RWPE2 (cell line): ENCODE measurements at regions not wholly inside any gene's neighbourhood (a gene's known extent, or its start where the extent isn't known, plus 50 kb on each side); places are given as distances from the start of the nearest gene placed in this dataset.

Source experiments
- ATAC-seq: fragments of 200-7000 bp; cut with Tn5 transposase; 3 replicates; pipeline ENCODE4 v1.9.1; 2021; ENCODE audit warnings: low read depth
- DNase-seq: peaks from one replicate; pipeline ENCODE4 v3.0.0-alpha.2; 2020; ENCODE audit warnings: low spot score
- H3K27ac ChIP-seq: fragments of 450-650 bp; 2 replicates; pipeline ENCODE4 v1.5.1; 2017; ENCODE audit warnings: mild to moderate bottlenecking; ENCODE audit not compliant: poor library complexity, severe bottlenecking
- H3K27me3 ChIP-seq: fragments of 250-450 bp; sonication (Bioruptor Pico); 2 replicates; pipeline ENCODE4 v1.5.1; 2021; ENCODE audit warnings: mild to moderate bottlenecking, moderate library complexity; ENCODE audit not compliant: insufficient read depth, poor library complexity, severe bottlenecking
- H3K36me3 ChIP-seq: fragments of 250-450 bp; sonication (Bioruptor Pico); 2 replicates; pipeline ENCODE4 v1.5.1; 2020; ENCODE audit warnings: low read depth, mild to moderate bottlenecking, moderate library complexity
- H3K4me1 ChIP-seq: fragments of 250-450 bp; sonication (Bioruptor Pico); 2 replicates; pipeline ENCODE4 v1.5.1; 2021; ENCODE audit warnings: mild to moderate bottlenecking, moderate library complexity; ENCODE audit not compliant: insufficient read depth, poor library complexity, severe bottlenecking
- H3K4me3 ChIP-seq: fragments of 250-450 bp; sonication (Bioruptor Pico); 2 replicates; pipeline ENCODE4 v1.5.1; 2021; ENCODE audit warnings: mild to moderate bottlenecking, moderate library complexity; ENCODE audit not compliant: severe bottlenecking
- H3K9me3 ChIP-seq: fragments of 250-450 bp; sonication (Bioruptor Pico); 2 replicates; pipeline ENCODE4 v1.5.1; 2021; ENCODE audit warnings: mild to moderate bottlenecking, moderate library complexity; ENCODE audit not compliant: severe bottlenecking
- TF ChIP-seq, protein P1 (sequence below): fragments of 450-650 bp; IDR thresholded peaks from one replicate; pipeline ENCODE4 v1.5.1; 2017; ENCODE audit warnings: mild to moderate bottlenecking, moderate library complexity; ENCODE audit not compliant: poor library complexity, severe bottlenecking

DNA sequence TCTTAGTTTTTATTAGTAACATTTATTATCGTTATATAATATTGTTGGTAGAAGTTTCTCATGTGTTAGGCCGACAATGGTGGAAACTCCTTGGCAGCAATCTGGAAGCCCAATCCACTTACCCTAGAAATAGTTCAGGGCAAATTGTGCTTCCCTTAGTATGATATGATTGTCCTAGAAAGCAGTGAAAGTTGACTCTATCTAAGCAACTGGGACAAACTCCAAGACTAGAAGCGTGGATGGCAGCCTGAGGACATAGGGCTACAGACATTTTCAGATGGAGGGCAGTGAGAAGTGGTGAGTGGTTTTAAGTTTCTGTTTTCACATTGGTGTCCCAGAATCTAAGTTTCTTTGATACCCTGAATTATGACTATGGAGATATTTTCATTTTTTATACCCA, 63.3 kb upstream of the TRPC3 start:
- no peak for DNase-seq
- no peaks in the 10 kb centered on the region for H3K4me1 ChIP-seq
- no peak for ATAC-seq
- H3K27me3 ChIP-seq: no peaks in the 10 kb centered on the region
- H3K4me3 ChIP-seq: no peak overlapping the region
- TF ChIP-seq, protein P1, sequence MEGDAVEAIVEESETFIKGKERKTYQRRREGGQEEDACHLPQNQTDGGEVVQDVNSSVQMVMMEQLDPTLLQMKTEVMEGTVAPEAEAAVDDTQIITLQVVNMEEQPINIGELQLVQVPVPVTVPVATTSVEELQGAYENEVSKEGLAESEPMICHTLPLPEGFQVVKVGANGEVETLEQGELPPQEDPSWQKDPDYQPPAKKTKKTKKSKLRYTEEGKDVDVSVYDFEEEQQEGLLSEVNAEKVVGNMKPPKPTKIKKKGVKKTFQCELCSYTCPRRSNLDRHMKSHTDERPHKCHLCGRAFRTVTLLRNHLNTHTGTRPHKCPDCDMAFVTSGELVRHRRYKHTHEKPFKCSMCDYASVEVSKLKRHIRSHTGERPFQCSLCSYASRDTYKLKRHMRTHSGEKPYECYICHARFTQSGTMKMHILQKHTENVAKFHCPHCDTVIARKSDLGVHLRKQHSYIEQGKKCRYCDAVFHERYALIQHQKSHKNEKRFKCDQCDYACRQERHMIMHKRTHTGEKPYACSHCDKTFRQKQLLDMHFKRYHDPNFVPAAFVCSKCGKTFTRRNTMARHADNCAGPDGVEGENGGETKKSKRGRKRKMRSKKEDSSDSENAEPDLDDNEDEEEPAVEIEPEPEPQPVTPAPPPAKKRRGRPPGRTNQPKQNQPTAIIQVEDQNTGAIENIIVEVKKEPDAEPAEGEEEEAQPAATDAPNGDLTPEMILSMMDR: no peak
- no peak overlapping the region for H3K27ac ChIP-seq
- no peaks in the 10 kb centered on the region for H3K9me3 ChIP-seq
- H3K36me3 ChIP-seq: no peaks in the 10 kb centered on the region

DNA sequence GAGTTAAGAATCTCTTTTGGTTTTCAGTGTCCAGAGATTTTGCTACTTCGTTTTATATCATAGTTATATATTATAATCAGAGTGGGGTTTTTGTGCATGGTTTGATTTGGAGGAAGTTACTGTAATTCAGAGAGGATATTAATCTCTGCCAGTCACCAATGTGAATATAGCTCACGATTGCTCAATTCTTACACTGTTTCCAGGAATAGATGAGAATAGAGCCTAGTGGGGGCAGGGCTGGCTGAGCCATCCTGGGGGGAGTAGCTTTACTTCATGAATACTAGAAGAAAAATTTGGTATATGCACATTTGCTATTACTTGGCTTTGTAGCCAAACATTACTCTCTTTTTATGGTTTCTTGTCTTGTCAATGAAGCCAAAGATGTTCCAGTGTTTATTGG, 60.9 kb upstream of the TRPC3 start:
- DNase-seq (no peak), ATAC-seq (no peak)
- Histone ChIP-seq H3K27me3 (no peaks in the 10 kb centered on the region), H3K9me3 (no peaks in the 10 kb centered on the region), H3K36me3 (no peaks in the 10 kb centered on the region), H3K27ac (no peak overlapping the region), H3K4me3 (no peak overlapping the region), H3K4me1 (no peaks in the 10 kb centered on the region)
- TF ChIP-seq, protein P1: no peak

DNA sequence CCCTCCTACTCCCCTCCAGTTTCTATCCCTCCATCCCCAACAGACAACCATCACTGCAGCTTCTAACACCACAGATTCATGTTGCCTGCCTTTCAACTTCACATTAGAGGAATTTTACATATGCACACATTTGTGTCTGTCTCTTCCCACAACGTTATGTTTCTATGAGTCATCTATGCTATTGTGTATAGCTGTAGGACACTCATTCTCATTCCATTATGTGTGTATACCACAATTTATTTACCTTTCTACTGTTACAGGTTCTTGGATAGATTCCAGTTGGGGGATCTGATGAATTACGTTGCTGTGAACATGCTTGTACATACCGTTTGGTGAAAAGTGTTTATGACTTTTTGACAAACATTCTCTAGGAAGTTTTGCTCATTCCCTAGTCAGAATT, 58.8 kb upstream of the TRPC3 start:
- Histone ChIP-seq H3K27ac (no peak overlapping the region), H3K4me3 (no peak overlapping the region), H3K36me3 (no peaks in the 10 kb centered on the region), H3K4me1 (no peaks in the 10 kb centered on the region), H3K9me3 (no peaks in the 10 kb centered on the region), H3K27me3 (no peaks in the 10 kb centered on the region)
- ATAC-seq (peak; percentile 75), DNase-seq (no peak)
- TF ChIP-seq, protein P1: no peak

DNA sequence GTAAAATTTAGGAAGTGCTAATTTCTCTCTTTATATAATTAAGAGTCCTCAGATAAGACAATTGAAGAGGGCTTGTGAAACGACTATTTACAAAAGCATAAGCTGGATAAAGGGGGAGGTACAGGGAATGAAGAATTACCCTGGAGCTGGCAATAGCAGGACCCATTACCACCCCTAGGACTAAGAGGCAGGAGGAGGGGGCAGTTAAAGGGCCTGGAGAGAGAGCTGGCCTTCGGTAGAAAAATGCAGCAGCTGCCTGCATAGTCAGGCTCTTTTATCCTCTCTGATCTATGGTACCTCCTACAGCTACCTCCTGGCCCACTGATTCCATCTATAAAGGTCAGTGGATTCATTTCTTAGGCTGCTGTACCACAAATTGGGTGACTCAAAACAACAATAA, 57.7 kb upstream of the TRPC3 start:
- DNase-seq: no peak
- H3K4me3 ChIP-seq: no peak overlapping the region
- H3K27me3 ChIP-seq: no peaks in the 10 kb centered on the region
- no peak overlapping the region for H3K27ac ChIP-seq
- H3K36me3 ChIP-seq: no peaks in the 10 kb centered on the region
- TF ChIP-seq, protein P1: no peak
- no peaks in the 10 kb centered on the region for H3K4me1 ChIP-seq
- ATAC-seq: no peak
- no peaks in the 10 kb centered on the region for H3K9me3 ChIP-seq

DNA sequence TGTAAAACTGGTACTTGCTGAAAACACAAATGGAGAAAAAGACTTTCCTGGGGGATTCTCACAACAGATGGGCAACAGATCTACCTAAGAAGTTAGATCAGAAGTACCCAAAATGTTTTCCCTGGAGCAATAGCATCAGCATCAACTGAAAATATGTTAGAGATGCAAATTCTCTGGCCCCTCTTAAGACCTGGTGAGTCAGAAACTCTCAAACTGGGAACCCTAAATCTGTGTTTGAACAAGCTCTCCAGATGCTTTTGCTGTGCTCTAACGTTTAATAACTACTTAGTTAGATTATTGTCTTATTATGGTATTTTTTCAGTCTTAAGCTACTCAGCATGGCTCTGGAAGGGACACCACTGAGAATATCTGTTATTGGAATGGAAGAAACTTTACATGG, 55.2 kb upstream of the TRPC3 start:
- H3K4me3 ChIP-seq: no peak overlapping the region
- no peaks in the 10 kb centered on the region for H3K9me3 ChIP-seq
- no peaks in the 10 kb centered on the region for H3K4me1 ChIP-seq
- no peak for DNase-seq
- no peaks in the 10 kb centered on the region for H3K36me3 ChIP-seq
- ATAC-seq: no peak
- H3K27ac ChIP-seq: no peak overlapping the region
- TF ChIP-seq, protein P1: no peak
- no peaks in the 10 kb centered on the region for H3K27me3 ChIP-seq
